HG03558 (cell line): ENCODE measurements at regions not wholly inside any gene's neighbourhood (a gene's known extent, or its start where the extent isn't known, plus 50 kb on each side); places are given as distances from the start of the nearest gene placed in this dataset.

ENCODE experiments used
- ATAC-seq: cut with Tn5 transposase; IDR thresholded peaks from one replicate; pipeline ENCODE4 v1.9.1; 2021; ENCODE audit warnings: moderate number of reproducible peaks; ENCODE audit not compliant: unreplicated experiment; ENCODE audit errors: extremely low read depth

- no peak for ATAC-seq
These were observed 774.3 kb downstream of the KCTD16 start for GRCh38 chr5:144944936-144945335.

- ATAC-seq, result no peak
These were observed 770.3 kb downstream of the KCTD16 start for GRCh38 chr5:144941004-144941403.

- ATAC-seq, result no peak
These were observed 747.7 kb downstream of the KCTD16 start for GRCh38 chr5:144918371-144918770.

GRCh38 chr5:144915452-144915851 is 744.8 kb downstream of the KCTD16 start:
- ATAC-seq, result no peak

- no peak for ATAC-seq
These were observed 743.0 kb downstream of the KCTD16 start for GRCh38 chr5:144913661-144914060.

GRCh38 chr5:144896473-144896872 is 725.8 kb downstream of the KCTD16 start:
- no peak for ATAC-seq

GRCh38 chr5:144886668-144887067 is 716.0 kb downstream of the KCTD16 start:
- no peak for ATAC-seq

GRCh38 chr5:144882739-144883283 is 712.1 kb downstream of the KCTD16 start:
- no peak for ATAC-seq

- ATAC-seq, result no peak
These were observed 709.8 kb downstream of the KCTD16 start for GRCh38 chr5:144880513-144880912.

GRCh38 chr5:144876990-144877389 is 706.3 kb downstream of the KCTD16 start:
- no peak for ATAC-seq

GRCh38 chr5:144873076-144873475 is 702.4 kb downstream of the KCTD16 start:
- no peak for ATAC-seq

GRCh38 chr5:144864118-144864517 is 693.4 kb downstream of the KCTD16 start:
- ATAC-seq, result no peak

GRCh38 chr5:144857454-144857853 is 686.8 kb downstream of the KCTD16 start:
- no peak for ATAC-seq

GRCh38 chr5:144844086-144844485 is 673.4 kb downstream of the KCTD16 start:
- no peak for ATAC-seq

GRCh38 chr5:144832416-144832815 is 661.7 kb downstream of the KCTD16 start:
- no peak for ATAC-seq

GRCh38 chr5:144831650-144832049 is 661.0 kb downstream of the KCTD16 start:
- no peak for ATAC-seq

- ATAC-seq, result no peak
These were observed 651.8 kb downstream of the KCTD16 start for GRCh38 chr5:144822503-144822902.

GRCh38 chr5:144820278-144820677 is 649.6 kb downstream of the KCTD16 start:
- ATAC-seq, result no peak

- ATAC-seq, result no peak
These were observed 644.5 kb downstream of the KCTD16 start for GRCh38 chr5:144815131-144815530.

- no peak for ATAC-seq
These were observed 642.1 kb downstream of the KCTD16 start for GRCh38 chr5:144812763-144813162.

- no peak for ATAC-seq
These were observed 629.5 kb downstream of the KCTD16 start for GRCh38 chr5:144800169-144800568.

GRCh38 chr5:144798595-144798994 is 627.9 kb downstream of the KCTD16 start:
- ATAC-seq, result no peak

- ATAC-seq, result no peak
These were observed 624.2 kb downstream of the KCTD16 start for GRCh38 chr5:144794922-144795321.
